HepG2 (cell line): ENCODE measurements at regions not wholly inside any gene's neighbourhood (a gene's known extent, or its start where the extent isn't known, plus 50 kb on each side); places are given as distances from the start of the nearest gene placed in this dataset.

Experiments
- AHR ChIP-seq: IDR thresholded peaks from 2 replicates; pipeline ENCODE4 v1.6.1; 2018; ENCODE audit warnings: missing genetic modification reagents, missing compliant biosample characterization
- CENPBD1 ChIP-seq: sonication (generic); formaldehyde crosslinking; IDR thresholded peaks from 2 replicates; pipeline ENCODE4 v1.8.0; 2022; ENCODE audit warnings: missing genetic modification reagents, low read depth, mild to moderate bottlenecking, borderline replicate concordance
- CHCHD3 ChIP-seq: sonication (generic); formaldehyde crosslinking; IDR thresholded peaks from 2 replicates; pipeline ENCODE4 v1.8.0; 2022; ENCODE audit warnings: mild to moderate bottlenecking, missing genetic modification reagents, moderate library complexity
- NAIF1 ChIP-seq: sonication (generic); formaldehyde crosslinking; IDR thresholded peaks from 2 replicates; pipeline ENCODE4 v1.5.0; 2020; ENCODE audit warnings: mild to moderate bottlenecking, missing genetic modification reagents, borderline replicate concordance
- SNAPC4 ChIP-seq: sonication (generic); formaldehyde crosslinking; IDR thresholded peaks from 2 replicates; pipeline ENCODE4 v1.4.0; 2020; ENCODE audit warnings: mild to moderate bottlenecking, missing genetic modification reagents
- THRA ChIP-seq: sonication (generic); formaldehyde crosslinking; IDR thresholded peaks from 2 replicates; pipeline ENCODE4 v1.4.0; 2020; ENCODE audit warnings: missing genetic modification reagents, borderline replicate concordance
- ZFY ChIP-seq: sonication (generic); formaldehyde crosslinking; IDR thresholded peaks from 2 replicates; pipeline ENCODE4 v1.4.0; 2020; ENCODE audit warnings: missing genetic modification reagents
- ZIK1 ChIP-seq: sonication (generic); formaldehyde crosslinking; IDR thresholded peaks from 2 replicates; pipeline ENCODE4 v1.5.0; 2020; ENCODE audit warnings: mild to moderate bottlenecking, low read depth, missing genetic modification reagents, borderline replicate concordance
- ZNF672 ChIP-seq: sonication (generic); formaldehyde crosslinking; IDR thresholded peaks from 2 replicates; pipeline ENCODE4 v1.8.1; 2022; ENCODE audit warnings: missing genetic modification reagents
- TF ChIP-seq, protein P1 (sequence below): sonication (generic); formaldehyde crosslinking; IDR thresholded peaks from 2 replicates; pipeline ENCODE4 v1.4.0; 2020; ENCODE audit warnings: missing genetic modification reagents, mild to moderate bottlenecking, borderline replicate concordance

DNA sequence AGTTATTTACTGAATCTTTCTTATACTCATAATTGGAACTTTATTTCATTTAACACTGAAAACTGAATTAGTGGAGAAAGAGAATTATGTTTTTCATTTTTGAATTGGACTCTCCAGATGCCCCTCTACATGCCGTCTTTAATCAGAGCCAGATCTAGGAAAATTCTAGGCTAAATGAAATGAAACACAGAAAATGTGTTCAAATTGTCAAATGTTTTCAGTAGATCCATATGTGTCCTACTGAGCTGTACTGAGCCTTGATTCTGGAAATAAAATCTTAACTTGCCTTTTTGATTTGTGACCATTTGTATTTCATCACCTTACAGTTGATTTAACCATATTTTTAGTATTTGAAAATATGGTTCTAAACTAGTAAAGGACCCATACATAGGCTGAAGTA is 64.0 kb upstream of the GK2 start (continued):
- no peak for TF ChIP-seq SNAPC4 (CRISPR knock-in tag)
- TF ChIP-seq ZFY (CRISPR knock-in tag), result no peak
- TF ChIP-seq CHCHD3 (CRISPR knock-in tag), result no peak
- TF ChIP-seq, protein P1, sequence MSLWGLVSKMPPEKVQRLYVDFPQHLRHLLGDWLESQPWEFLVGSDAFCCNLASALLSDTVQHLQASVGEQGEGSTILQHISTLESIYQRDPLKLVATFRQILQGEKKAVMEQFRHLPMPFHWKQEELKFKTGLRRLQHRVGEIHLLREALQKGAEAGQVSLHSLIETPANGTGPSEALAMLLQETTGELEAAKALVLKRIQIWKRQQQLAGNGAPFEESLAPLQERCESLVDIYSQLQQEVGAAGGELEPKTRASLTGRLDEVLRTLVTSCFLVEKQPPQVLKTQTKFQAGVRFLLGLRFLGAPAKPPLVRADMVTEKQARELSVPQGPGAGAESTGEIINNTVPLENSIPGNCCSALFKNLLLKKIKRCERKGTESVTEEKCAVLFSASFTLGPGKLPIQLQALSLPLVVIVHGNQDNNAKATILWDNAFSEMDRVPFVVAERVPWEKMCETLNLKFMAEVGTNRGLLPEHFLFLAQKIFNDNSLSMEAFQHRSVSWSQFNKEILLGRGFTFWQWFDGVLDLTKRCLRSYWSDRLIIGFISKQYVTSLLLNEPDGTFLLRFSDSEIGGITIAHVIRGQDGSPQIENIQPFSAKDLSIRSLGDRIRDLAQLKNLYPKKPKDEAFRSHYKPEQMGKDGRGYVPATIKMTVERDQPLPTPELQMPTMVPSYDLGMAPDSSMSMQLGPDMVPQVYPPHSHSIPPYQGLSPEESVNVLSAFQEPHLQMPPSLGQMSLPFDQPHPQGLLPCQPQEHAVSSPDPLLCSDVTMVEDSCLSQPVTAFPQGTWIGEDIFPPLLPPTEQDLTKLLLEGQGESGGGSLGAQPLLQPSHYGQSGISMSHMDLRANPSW (CRISPR knock-in tag), result no peak
- no peak for TF ChIP-seq ZIK1 (CRISPR knock-in tag)
- no peak for TF ChIP-seq NAIF1 (CRISPR knock-in tag)
- TF ChIP-seq AHR, result no peak
- TF ChIP-seq THRA (CRISPR knock-in tag), result no peak
- no peak for TF ChIP-seq CENPBD1 (CRISPR knock-in tag)
- no peak for TF ChIP-seq ZNF672 (CRISPR knock-in tag)
